Calu3 (cell line): ENCODE measurements at regions not wholly inside any gene's neighbourhood (a gene's known extent, or its start where the extent isn't known, plus 50 kb on each side); places are given as distances from the start of the nearest gene placed in this dataset.
"Not testable (repeated sequence)": the region's sequence is repeated elsewhere in the genome, so short reads cannot be mapped to it uniquely, and the experiment has no call there.

Experiments used
- BruUV-seq: library from RNA; stranded (reverse); fragments of 400-500 nt; replicated peaks from 2 replicates; lab custom pipeline; 2021; lab: Mats Ljungman, UMichigan
- CTCF ChIA-PET: fragments of 300-600 bp; sonication (Branson Sonifier 250); formaldehyde crosslinking; loops from one replicate; lab custom pipeline; 2022; ENCODE audit warnings: antibody characterized with exemption; lab: Charles Lee
- DNase-seq: peaks from one replicate; pipeline ENCODE4 v3.0.0; 2022
- H3K27ac Mint-ChIP-seq: one replicate; pipeline ENCODE4 v1.8.0; 2022; ENCODE audit warnings: mixed read lengths; ENCODE audit not compliant: unreplicated experiment
- H3K27me3 Mint-ChIP-seq: one replicate; pipeline ENCODE4 v1.8.0; 2022; ENCODE audit warnings: mixed read lengths; ENCODE audit not compliant: unreplicated experiment
- H3K36me3 Mint-ChIP-seq: one replicate; pipeline ENCODE4 v1.8.0; 2022; ENCODE audit warnings: mild to moderate bottlenecking, moderate library complexity, mixed read lengths; ENCODE audit not compliant: insufficient read depth, unreplicated experiment
- H3K4me1 Mint-ChIP-seq: one replicate; pipeline ENCODE4 v1.8.0; 2022; ENCODE audit warnings: mild to moderate bottlenecking, low read depth, mixed read lengths; ENCODE audit not compliant: unreplicated experiment
- H3K4me3 Mint-ChIP-seq: one replicate; pipeline ENCODE4 v1.8.0; 2022; ENCODE audit warnings: mild to moderate bottlenecking, low read depth, moderate library complexity, mixed read lengths; ENCODE audit not compliant: unreplicated experiment
- H3K9me3 Mint-ChIP-seq: one replicate; pipeline ENCODE4 v1.8.0; 2022; ENCODE audit warnings: low read depth, mixed read lengths; ENCODE audit not compliant: unreplicated experiment
- intact Hi-C: fragments of 100-400 bp; cut with micrococcal nuclease; formaldehyde crosslinking; loops from one replicate; pipeline ENCODE4 v1.10.0; 2022; ENCODE audit not compliant: unreplicated experiment
- TF ChIP-seq, protein P1 (sequence below): fragments of 200-600 bp; IDR thresholded peaks from one replicate; pipeline ENCODE4 v1.8.0; 2022; ENCODE audit warnings: antibody characterized with exemption; ENCODE audit not compliant: unreplicated experiment

DNA sequence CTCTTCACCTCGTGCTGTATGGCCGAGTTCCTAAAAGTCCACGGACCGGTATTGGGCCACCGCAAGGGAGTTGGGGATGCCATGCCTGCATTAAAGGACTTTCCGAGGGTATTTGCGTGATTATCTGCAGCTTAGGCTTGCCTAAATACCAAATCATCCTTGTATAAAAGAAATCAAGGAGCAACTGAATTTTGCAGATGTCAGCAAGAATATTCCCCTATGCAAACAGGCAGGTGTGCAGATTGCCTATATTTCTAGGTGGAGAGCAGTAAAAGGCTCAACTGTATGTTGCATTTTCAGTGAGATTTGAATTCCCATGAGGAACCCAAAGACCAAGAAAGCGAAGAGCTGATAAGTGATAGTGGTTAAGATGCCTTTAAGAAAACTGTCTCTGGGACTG is 452.3 kb downstream of the CDH11 start:
- H3K4me3 Mint-ChIP-seq = no peak overlapping the region
- intact Hi-C loops = no loop called here
- H3K36me3 Mint-ChIP-seq = no peaks in the 10 kb centered on the region
- H3K4me1 Mint-ChIP-seq = no peaks in the 10 kb centered on the region
- peaks cover 13% of the 10 kb centered on the region for H3K9me3 Mint-ChIP-seq
- CTCF ChIA-PET = no interaction called here
- no peak overlapping the region for H3K27ac Mint-ChIP-seq
- no peaks in the 10 kb centered on the region for H3K27me3 Mint-ChIP-seq
- TF ChIP-seq, protein P1, sequence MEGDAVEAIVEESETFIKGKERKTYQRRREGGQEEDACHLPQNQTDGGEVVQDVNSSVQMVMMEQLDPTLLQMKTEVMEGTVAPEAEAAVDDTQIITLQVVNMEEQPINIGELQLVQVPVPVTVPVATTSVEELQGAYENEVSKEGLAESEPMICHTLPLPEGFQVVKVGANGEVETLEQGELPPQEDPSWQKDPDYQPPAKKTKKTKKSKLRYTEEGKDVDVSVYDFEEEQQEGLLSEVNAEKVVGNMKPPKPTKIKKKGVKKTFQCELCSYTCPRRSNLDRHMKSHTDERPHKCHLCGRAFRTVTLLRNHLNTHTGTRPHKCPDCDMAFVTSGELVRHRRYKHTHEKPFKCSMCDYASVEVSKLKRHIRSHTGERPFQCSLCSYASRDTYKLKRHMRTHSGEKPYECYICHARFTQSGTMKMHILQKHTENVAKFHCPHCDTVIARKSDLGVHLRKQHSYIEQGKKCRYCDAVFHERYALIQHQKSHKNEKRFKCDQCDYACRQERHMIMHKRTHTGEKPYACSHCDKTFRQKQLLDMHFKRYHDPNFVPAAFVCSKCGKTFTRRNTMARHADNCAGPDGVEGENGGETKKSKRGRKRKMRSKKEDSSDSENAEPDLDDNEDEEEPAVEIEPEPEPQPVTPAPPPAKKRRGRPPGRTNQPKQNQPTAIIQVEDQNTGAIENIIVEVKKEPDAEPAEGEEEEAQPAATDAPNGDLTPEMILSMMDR = no peak
- no TSS peak for BruUV-seq
- DNase-seq = no peak

DNA sequence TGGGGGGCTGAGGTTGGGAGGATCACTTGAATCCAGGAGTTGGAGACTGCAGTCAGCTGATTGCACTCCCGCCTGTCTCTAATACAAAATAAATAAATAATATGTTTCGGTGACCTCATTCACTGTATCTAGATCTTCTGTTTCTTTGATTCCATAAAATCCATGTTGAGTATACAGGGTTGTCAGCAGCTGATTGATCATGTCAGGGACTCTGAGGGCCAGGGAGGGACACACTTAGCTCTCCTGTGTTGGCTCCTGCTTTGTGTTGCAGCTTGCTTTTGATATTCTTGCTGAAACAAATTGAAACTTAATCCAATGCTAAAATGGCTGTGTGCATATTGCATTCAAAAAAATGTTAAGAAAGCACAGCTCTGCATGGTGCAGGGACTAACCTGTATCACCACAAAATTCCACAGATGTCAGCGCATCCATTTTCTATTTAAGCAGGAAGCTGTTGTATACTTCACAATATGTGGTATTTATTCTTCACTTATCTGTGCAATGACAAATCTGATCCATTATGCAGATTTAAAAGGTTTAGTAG is 454.5 kb downstream of the CDH11 start:
- Mint-ChIP-seq H3K36me3 (no peaks in the 10 kb centered on the region), H3K27me3 (no peaks in the 10 kb centered on the region), H3K27ac (no peak overlapping the region), H3K9me3 (peaks cover 5% of the 10 kb centered on the region), H3K4me3 (no peak overlapping the region), H3K4me1 (no peaks in the 10 kb centered on the region)
- intact Hi-C loops = no loop called here
- TF ChIP-seq, protein P1 = no peak
- DNase-seq = no peak
- CTCF ChIA-PET = no interaction called here
- no TSS peak for BruUV-seq

DNA sequence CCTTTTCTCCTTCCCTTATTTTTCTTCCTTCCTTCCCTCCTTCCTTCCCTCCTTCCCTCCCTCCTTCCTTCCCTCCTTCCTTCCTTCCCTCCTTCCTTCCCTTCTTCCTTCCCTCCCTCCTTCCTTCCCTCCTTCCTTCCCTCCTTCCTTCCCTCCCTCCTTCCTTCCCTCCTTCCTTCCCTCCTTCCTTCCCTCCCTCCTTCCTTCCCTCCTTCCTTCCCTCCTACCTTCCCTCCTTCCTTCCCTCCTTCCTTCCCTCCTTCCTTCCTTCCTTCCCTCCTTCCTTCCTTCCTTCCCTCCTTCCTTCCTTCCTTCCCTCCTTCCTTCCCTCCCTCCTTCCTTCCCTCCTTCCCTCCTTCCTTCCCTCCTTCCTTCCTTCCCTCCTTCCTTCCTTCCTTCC is 459.6 kb downstream of the CDH11 start:
- not testable (repeated sequence) for BruUV-seq

DNA sequence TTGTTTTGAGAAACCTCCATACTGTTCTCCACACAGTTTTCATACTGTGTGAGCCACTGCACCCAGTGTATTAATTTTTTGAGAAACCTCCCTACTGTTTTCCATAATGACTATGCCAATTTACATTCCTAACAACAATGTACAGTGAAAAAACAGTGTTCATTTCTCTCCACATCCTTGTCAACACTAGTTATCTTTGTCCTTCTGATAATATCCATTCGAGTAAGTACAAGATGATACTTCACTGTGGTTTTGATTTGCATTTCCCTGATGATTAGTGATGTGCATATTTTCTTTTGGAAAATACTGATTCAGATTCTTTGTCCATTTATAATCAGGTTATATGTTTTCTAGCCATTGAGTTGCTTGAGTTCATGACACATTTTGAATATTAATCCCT is 462.0 kb downstream of the CDH11 start:
- Mint-ChIP-seq H3K4me1 (no peaks in the 10 kb centered on the region), H3K9me3 (peaks cover 6% of the 10 kb centered on the region), H3K36me3 (no peaks in the 10 kb centered on the region), H3K27me3 (no peaks in the 10 kb centered on the region), H3K27ac (no peak overlapping the region), H3K4me3 (no peak overlapping the region)
- BruUV-seq = no TSS peak
- intact Hi-C loops = no loop called here
- CTCF ChIA-PET = no interaction called here
- TF ChIP-seq, protein P1 = no peak
- DNase-seq = no peak

More for the DNA sequence above, 459.6 kb downstream of the CDH11 start:
- H3K36me3 Mint-ChIP-seq, intact Hi-C loops, H3K9me3 Mint-ChIP-seq, H3K27ac Mint-ChIP-seq, H3K4me1 Mint-ChIP-seq, DNase-seq, H3K27me3 Mint-ChIP-seq, CTCF ChIA-PET, H3K4me3 Mint-ChIP-seq: not testable (repeated sequence)

DNA sequence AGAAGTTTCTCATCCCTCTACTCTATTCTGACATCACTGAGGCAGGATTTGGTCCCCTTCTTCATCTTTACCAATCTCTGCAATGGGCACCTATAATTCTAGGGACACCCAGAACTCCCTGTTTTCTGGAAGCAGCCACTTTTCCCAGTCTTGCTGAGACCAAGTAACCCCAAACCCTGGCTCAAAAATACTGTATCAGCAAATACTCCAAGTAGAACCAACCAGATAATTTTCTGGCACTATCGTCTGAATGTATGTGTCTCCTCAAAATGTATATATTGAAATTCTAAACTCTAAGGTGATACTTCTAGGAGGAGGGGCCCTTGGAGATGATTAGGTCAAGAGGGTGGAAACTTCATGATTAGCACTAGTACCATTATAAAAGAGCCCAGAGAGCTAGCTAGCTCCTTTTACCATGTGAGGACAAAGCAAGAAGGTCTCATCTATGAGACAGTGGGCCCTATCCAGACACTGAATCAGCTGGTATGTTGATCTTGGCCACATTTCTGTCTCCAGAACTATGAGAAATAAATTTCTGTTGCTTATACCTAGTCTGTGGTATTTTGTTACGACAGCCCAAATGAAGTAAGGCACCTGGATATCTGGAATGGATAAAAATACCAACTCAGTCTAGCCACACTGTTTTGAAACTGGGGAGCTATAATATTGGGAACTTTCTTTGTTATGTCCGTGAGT is 464.4 kb downstream of the CDH11 start:
- no peak overlapping the region for H3K27ac Mint-ChIP-seq
- no peak for DNase-seq
- TF ChIP-seq, protein P1 = no peak
- CTCF ChIA-PET = interaction anchor here (0.6 kb wide), 1 partner anchor 827 kb away, joined by 3 read pairs; no protein-coding TSS in a partner anchor
- H3K36me3 Mint-ChIP-seq = no peaks in the 10 kb centered on the region
- intact Hi-C loops = no loop called here
- H3K27me3 Mint-ChIP-seq = no peaks in the 10 kb centered on the region
- no TSS peak for BruUV-seq
- H3K9me3 Mint-ChIP-seq = peaks cover 6% of the 10 kb centered on the region
- no peak overlapping the region for H3K4me3 Mint-ChIP-seq
- H3K4me1 Mint-ChIP-seq = no peaks in the 10 kb centered on the region
